SK-N-SH treated with all-trans-retinoic acid at 6 μM for 48 hours (cell line): ENCODE measurements at regions not wholly inside any gene's neighbourhood (a gene's known extent, or its start where the extent isn't known, plus 50 kb on each side); places are given as distances from the start of the nearest gene placed in this dataset.

Experiments
- BACH2 ChIP-seq: fragments of 250-450 bp; sonication (Bioruptor Pico); IDR thresholded peaks from 2 replicates; pipeline ENCODE4 v1.9.0; 2021; ENCODE audit warnings: mild to moderate bottlenecking, borderline replicate concordance
- CREB5 ChIP-seq: fragments of 250-450 bp; sonication (Bioruptor Pico); IDR thresholded peaks from 2 replicates; pipeline ENCODE4 v1.5.1; 2020; ENCODE audit warnings: low read depth, mild to moderate bottlenecking, moderate library complexity
- GLIS3 ChIP-seq: fragments of 250-450 bp; sonication (Bioruptor Pico); IDR thresholded peaks from 2 replicates; pipeline ENCODE4 v1.5.0; 2020; ENCODE audit warnings: mild to moderate bottlenecking, moderate library complexity
- ISL1 ChIP-seq: fragments of 250-450 bp; sonication (Bioruptor Pico); IDR thresholded peaks from 2 replicates; pipeline ENCODE4 v2.1.2; 2022; ENCODE audit warnings: mild to moderate bottlenecking, moderate library complexity
- OSR1 ChIP-seq: fragments of 250-450 bp; sonication (Bioruptor Pico); IDR thresholded peaks from 2 replicates; pipeline ENCODE4 v1.8.0; 2022; ENCODE audit warnings: moderate library complexity, mild to moderate bottlenecking, inconsistent platforms
- PATZ1 ChIP-seq: fragments of 250-450 bp; sonication (Bioruptor Pico); IDR thresholded peaks from 2 replicates; pipeline ENCODE4 v1.8.0; 2020; ENCODE audit warnings: mild to moderate bottlenecking, moderate library complexity, borderline replicate concordance
- POU6F1 ChIP-seq: fragments of 250-450 bp; sonication (Bioruptor Pico); IDR thresholded peaks from 2 replicates; pipeline ENCODE4 v1.8.0; 2021; ENCODE audit warnings: low read depth, mild to moderate bottlenecking, moderate library complexity, borderline replicate concordance
- PPARA ChIP-seq: fragments of 250-450 bp; sonication (Bioruptor Pico); IDR thresholded peaks from 2 replicates; pipeline ENCODE4 v1.5.0; 2020; ENCODE audit warnings: mild to moderate bottlenecking, borderline replicate concordance
- SNAI2 ChIP-seq: fragments of 250-450 bp; sonication (Bioruptor Pico); IDR thresholded peaks from 2 replicates; pipeline ENCODE4 v1.5.0; 2020; ENCODE audit warnings: mild to moderate bottlenecking, moderate library complexity
- TSHZ2 ChIP-seq: fragments of 250-450 bp; sonication (Bioruptor Pico); IDR thresholded peaks from 2 replicates; pipeline ENCODE4 v1.5.0; 2020; ENCODE audit warnings: mild to moderate bottlenecking, moderate library complexity
- ZC3H10 ChIP-seq: fragments of 250-450 bp; sonication (Bioruptor Pico); IDR thresholded peaks from 2 replicates; pipeline ENCODE4 v1.5.1; 2021; ENCODE audit warnings: mild to moderate bottlenecking, moderate library complexity
- ZFP3 ChIP-seq: fragments of 250-450 bp; sonication (Bioruptor Pico); IDR thresholded peaks from 2 replicates; pipeline ENCODE4 v1.5.0; 2020; ENCODE audit warnings: mild to moderate bottlenecking, moderate library complexity
- ZFP30 ChIP-seq: fragments of 450-650 bp; formaldehyde crosslinking; IDR thresholded peaks from 2 replicates; pipeline ENCODE4 v1.5.0; 2022; ENCODE audit warnings: mild to moderate bottlenecking, moderate library complexity
- ZNF565 ChIP-seq: fragments of 450-650 bp; formaldehyde crosslinking; conservative IDR thresholded peaks from 2 replicates; pipeline ENCODE4 v1.5.0; 2020; ENCODE audit warnings: low read depth, mild to moderate bottlenecking, moderate library complexity

GRCh38 chr2:122451697-122452096 lies 696.2 kb downstream of the TSN start:
- TF ChIP-seq GLIS3 (CRISPR knock-in tag), result no peak
- TF ChIP-seq SNAI2, result no peak
- no peak for TF ChIP-seq PATZ1 (CRISPR knock-in tag)
- TF ChIP-seq CREB5, result no peak
- TF ChIP-seq ZFP3 (CRISPR knock-in tag), result no peak
- TF ChIP-seq PPARA (CRISPR knock-in tag), result no peak
- no peak for TF ChIP-seq ZFP30
- no peak for TF ChIP-seq TSHZ2 (CRISPR knock-in tag)
- TF ChIP-seq ISL1 (CRISPR knock-in tag), result no peak
- no peak for TF ChIP-seq POU6F1 (CRISPR knock-in tag)
- TF ChIP-seq OSR1 (CRISPR knock-in tag), result no peak
- TF ChIP-seq BACH2 (CRISPR knock-in tag), result no peak
- no peak for TF ChIP-seq ZNF565 (CRISPR knock-in tag)
- no peak for TF ChIP-seq ZC3H10
